ENCODE measurements at regions not wholly inside any gene's neighbourhood (a gene's known extent, or its start where the extent isn't known, plus 50 kb on each side); places are given as distances from the start of the nearest gene placed in this dataset.

DNA sequence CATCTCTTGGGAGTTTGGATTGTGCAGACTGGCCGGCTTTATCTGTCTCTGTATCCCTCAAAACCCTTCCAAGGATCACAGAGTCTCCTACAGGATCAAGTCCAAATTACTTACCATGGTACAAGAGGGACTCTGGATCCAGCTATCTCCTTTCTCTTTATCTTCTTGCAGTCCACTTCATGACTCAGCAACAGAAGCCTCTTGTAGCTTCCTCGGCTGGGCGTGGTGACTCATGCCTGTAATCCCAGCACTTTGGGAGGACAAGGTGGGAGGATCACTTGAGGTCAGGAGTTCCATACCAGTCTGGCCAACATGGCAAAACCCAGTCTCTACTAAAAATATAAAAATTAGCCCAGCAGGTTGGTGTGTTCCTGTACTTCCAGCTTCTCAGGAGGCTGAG lies 189.7 kb downstream of the BCAT1 start:
- Mint-ChIP-seq H3K9me3 (no peaks in the 10 kb centered on the region), H3K36me3 (ENCODE audit: low read depth) (no peaks in the 10 kb centered on the region), H3K27ac (no peak overlapping the region), H3K4me3 (ENCODE audit: low read depth) (no peak overlapping the region), H3K4me1 (ENCODE audit: low read depth) (peaks cover 3% of the 10 kb centered on the region), H3K27me3 (ENCODE audit: low read depth) (peaks cover 1% of the 10 kb centered on the region)
- DNase-seq (ENCODE audit: low spot score): no peak
- intact Hi-C loops (cut with micrococcal nuclease): no loop called here

- H3K27me3 Mint-ChIP-seq (ENCODE audit: low read depth): peaks cover 1% of the 10 kb centered on the region
- no peak overlapping the region for H3K27ac Mint-ChIP-seq
- no peaks in the 10 kb centered on the region for H3K36me3 Mint-ChIP-seq (ENCODE audit: low read depth)
- no peaks in the 10 kb centered on the region for H3K9me3 Mint-ChIP-seq
- H3K4me1 Mint-ChIP-seq (ENCODE audit: low read depth): peaks cover 4% of the 10 kb centered on the region
- H3K4me3 Mint-ChIP-seq (ENCODE audit: low read depth): no peak overlapping the region
- intact Hi-C loops (cut with micrococcal nuclease): no loop called here
- DNase-seq (ENCODE audit: low spot score): no peak
Measured at GRCh38 chr12:24756479-24757024, 192.3 kb downstream of the BCAT1 start.

DNA sequence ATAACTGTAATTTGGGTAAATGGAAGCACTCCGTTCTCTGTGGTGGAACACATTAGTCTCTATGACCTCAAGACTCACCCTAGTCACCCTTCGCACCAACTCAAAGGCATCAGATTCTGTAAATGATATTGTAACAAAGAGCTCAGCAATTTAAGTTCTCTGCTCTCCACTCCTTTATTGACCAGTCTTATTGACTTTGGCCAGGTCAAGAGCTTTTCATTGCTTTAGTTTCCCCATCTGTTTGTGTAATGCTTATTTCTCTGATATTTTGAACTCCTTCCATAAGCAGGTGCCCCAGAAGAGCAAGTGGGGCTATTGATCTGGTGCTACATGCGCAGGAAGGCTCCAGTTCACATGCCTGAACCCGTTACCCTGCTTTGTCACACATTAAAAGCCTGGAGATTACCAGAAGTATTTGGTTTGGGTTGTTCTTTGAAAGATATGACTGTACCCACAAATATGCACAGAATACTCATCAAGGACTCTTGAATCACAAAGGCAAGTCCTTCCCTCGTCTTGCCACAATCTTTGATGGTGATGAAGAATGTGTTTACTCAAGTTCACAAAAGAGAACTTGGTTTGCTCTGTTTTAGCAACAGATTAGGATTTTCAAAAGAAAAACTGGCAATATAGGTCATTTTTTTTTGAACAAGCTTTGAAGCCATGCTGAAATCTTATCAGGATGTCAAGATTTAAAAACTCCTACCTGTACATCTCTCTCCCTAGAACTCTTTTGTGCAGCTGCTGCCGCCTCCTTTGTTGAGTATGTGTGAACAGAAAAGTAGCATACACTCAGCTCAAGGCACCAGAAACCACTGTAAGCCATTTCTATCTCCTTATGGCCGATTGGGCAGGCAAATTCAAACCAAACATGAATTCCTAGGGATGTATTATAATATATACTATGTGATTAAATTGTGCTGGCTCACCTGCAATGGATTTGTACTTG lies 193.9 kb downstream of the BCAT1 start:
- H3K27ac Mint-ChIP-seq: no peak overlapping the region
- peaks cover 1% of the 10 kb centered on the region for H3K27me3 Mint-ChIP-seq (ENCODE audit: low read depth)
- H3K36me3 Mint-ChIP-seq (ENCODE audit: low read depth): no peaks in the 10 kb centered on the region
- no peaks in the 10 kb centered on the region for H3K9me3 Mint-ChIP-seq
- H3K4me1 Mint-ChIP-seq (ENCODE audit: low read depth): peaks cover 4% of the 10 kb centered on the region
- no peak for DNase-seq (ENCODE audit: low spot score)
- no peak overlapping the region for H3K4me3 Mint-ChIP-seq (ENCODE audit: low read depth)
- intact Hi-C loops (cut with micrococcal nuclease): no loop called here

GRCh38 chr12:24752763-24753462 lies 196.0 kb downstream of the BCAT1 start:
- no peak overlapping the region for H3K4me3 Mint-ChIP-seq (ENCODE audit: low read depth)
- intact Hi-C loops (cut with micrococcal nuclease): no loop called here
- H3K27me3 Mint-ChIP-seq (ENCODE audit: low read depth): peaks cover 1% of the 10 kb centered on the region
- H3K9me3 Mint-ChIP-seq: no peaks in the 10 kb centered on the region
- no peak for DNase-seq (ENCODE audit: low spot score)
- no peaks in the 10 kb centered on the region for H3K36me3 Mint-ChIP-seq (ENCODE audit: low read depth)
- no peak overlapping the region for H3K27ac Mint-ChIP-seq
- H3K4me1 Mint-ChIP-seq (ENCODE audit: low read depth): peaks cover 4% of the 10 kb centered on the region

- intact Hi-C loops (cut with micrococcal nuclease): no loop called here
- Mint-ChIP-seq H3K4me3 (ENCODE audit: low read depth) (no peak overlapping the region), H3K27ac (no peak overlapping the region), H3K4me1 (ENCODE audit: low read depth) (peaks cover 4% of the 10 kb centered on the region), H3K27me3 (ENCODE audit: low read depth) (peaks cover 3% of the 10 kb centered on the region), H3K36me3 (ENCODE audit: low read depth) (no peaks in the 10 kb centered on the region), H3K9me3 (no peaks in the 10 kb centered on the region)
- no peak for DNase-seq (ENCODE audit: low spot score)
Measured at GRCh38 chr12:24751181-24751580, 197.7 kb downstream of the BCAT1 start.

DNA sequence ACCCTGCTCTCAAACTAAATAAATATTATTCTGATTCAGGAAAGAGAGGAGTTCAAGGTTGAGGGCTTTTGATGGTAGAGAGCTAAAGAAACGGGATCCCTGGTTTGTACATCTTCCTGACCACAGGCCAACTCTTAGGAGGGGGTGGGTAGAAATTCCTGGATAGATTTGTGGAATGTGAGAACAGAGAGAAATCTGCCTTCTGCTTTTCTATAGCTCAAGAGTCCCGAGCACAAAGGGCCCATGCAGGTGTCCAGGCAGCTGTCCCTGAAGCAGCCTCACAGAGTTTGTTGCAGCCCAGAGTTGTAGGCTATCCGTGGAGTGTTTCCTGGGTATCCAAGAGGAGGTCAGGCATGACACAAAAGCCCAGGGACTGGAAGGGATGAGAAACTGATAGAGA lies 198.6 kb downstream of the BCAT1 start:
- Mint-ChIP-seq H3K4me3 (ENCODE audit: low read depth) (no peak overlapping the region), H3K36me3 (ENCODE audit: low read depth) (no peaks in the 10 kb centered on the region), H3K27ac (no peak overlapping the region), H3K4me1 (ENCODE audit: low read depth) (peaks cover 4% of the 10 kb centered on the region), H3K9me3 (no peaks in the 10 kb centered on the region), H3K27me3 (ENCODE audit: low read depth) (peaks cover 4% of the 10 kb centered on the region)
- DNase-seq (ENCODE audit: low spot score): no peak
- intact Hi-C loops (cut with micrococcal nuclease): no loop called here

- peaks cover 4% of the 10 kb centered on the region for H3K27me3 Mint-ChIP-seq (ENCODE audit: low read depth)
- no peaks in the 10 kb centered on the region for H3K9me3 Mint-ChIP-seq
- intact Hi-C loops (cut with micrococcal nuclease): no loop called here
- peaks cover 1% of the 10 kb centered on the region for H3K4me1 Mint-ChIP-seq (ENCODE audit: low read depth)
- H3K4me3 Mint-ChIP-seq (ENCODE audit: low read depth): no peak overlapping the region
- no peak overlapping the region for H3K27ac Mint-ChIP-seq
- DNase-seq (ENCODE audit: low spot score): no peak
- H3K36me3 Mint-ChIP-seq (ENCODE audit: low read depth): no peaks in the 10 kb centered on the region
Measured at GRCh38 chr12:24749171-24749570, 199.7 kb downstream of the BCAT1 start.

DNA sequence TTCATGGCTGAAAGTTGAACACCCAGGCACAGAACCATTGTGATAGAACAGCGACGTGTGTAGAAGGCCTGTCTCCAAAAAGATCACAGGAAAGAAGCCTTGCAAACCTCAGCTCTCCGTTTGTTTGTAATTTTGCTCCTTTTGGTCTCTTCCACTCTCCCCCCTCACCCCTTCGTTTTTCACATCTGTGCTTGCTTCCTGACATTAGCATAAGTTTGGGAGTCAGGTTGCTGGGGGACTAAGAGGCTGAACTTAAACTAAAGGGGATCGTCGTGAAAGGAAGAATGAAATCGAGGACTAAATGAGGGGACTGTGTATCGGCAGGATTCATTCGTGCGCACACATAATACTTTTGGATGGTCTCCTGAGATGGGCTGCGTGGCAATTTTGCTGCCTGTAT lies 200.6 kb downstream of the BCAT1 start:
- no peak for DNase-seq (ENCODE audit: low spot score)
- Mint-ChIP-seq H3K36me3 (ENCODE audit: low read depth) (no peaks in the 10 kb centered on the region), H3K4me3 (ENCODE audit: low read depth) (no peak overlapping the region), H3K9me3 (no peaks in the 10 kb centered on the region), H3K27ac (no peak overlapping the region), H3K27me3 (ENCODE audit: low read depth) (peaks cover 4% of the 10 kb centered on the region), H3K4me1 (ENCODE audit: low read depth) (peaks cover 1% of the 10 kb centered on the region)
- intact Hi-C loops (cut with micrococcal nuclease): no loop called here

GRCh38 chr12:24746864-24747263 lies 202.0 kb downstream of the BCAT1 start:
- Mint-ChIP-seq H3K27me3 (ENCODE audit: low read depth) (peaks cover 4% of the 10 kb centered on the region), H3K27ac (no peak overlapping the region), H3K4me3 (ENCODE audit: low read depth) (no peak overlapping the region), H3K9me3 (no peaks in the 10 kb centered on the region), H3K4me1 (ENCODE audit: low read depth) (peaks cover 5% of the 10 kb centered on the region), H3K36me3 (ENCODE audit: low read depth) (no peaks in the 10 kb centered on the region)
- no peak for DNase-seq (ENCODE audit: low spot score)
- intact Hi-C loops (cut with micrococcal nuclease): no loop called here

DNA sequence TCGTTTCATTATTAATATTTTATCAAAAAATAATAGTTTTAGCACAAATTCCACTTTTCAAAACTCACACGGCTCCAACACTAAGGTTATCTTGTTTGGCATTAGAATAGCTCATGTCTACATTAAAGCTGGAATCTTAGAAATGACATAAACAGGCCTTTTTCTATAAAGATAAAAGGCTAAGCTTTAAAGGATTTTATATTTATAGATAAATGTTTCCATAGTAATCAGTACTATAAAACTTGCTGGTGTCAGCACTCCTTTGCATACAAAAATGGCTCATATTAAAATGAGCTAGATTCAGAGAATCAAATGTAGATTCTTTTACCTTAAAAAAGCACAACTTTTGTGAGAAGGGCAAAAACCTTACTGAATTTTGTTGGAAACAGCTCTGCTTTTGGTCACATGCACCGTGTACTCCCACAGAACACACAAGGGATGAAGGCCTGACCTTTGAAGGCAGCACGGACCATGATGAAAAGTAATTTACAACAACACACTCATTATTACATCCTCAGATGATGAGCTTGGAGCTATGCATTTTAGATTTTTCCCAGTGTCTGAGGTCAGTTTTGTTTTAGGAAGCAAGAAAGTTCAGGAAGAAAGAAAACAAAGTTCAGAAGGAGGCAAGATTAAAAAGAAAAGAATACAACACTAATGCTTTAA lies 202.8 kb downstream of the BCAT1 start:
- Mint-ChIP-seq H3K27me3 (ENCODE audit: low read depth) (peaks cover 4% of the 10 kb centered on the region), H3K4me1 (ENCODE audit: low read depth) (peaks cover 4% of the 10 kb centered on the region), H3K4me3 (ENCODE audit: low read depth) (no peak overlapping the region), H3K27ac (no peak overlapping the region), H3K36me3 (ENCODE audit: low read depth) (no peaks in the 10 kb centered on the region), H3K9me3 (no peaks in the 10 kb centered on the region)
- no peak for DNase-seq (ENCODE audit: low spot score)
- intact Hi-C loops (cut with micrococcal nuclease): no loop called here

GRCh38 chr12:24743941-24744793 lies 204.7 kb downstream of the BCAT1 start:
- H3K9me3 Mint-ChIP-seq: no peaks in the 10 kb centered on the region
- intact Hi-C loops (cut with micrococcal nuclease): no loop called here
- H3K4me1 Mint-ChIP-seq (ENCODE audit: low read depth): peaks cover 6% of the 10 kb centered on the region
- peaks cover 4% of the 10 kb centered on the region for H3K27me3 Mint-ChIP-seq (ENCODE audit: low read depth)
- H3K4me3 Mint-ChIP-seq (ENCODE audit: low read depth): no peak overlapping the region
- no peak for DNase-seq (ENCODE audit: low spot score)
- no peaks in the 10 kb centered on the region for H3K36me3 Mint-ChIP-seq (ENCODE audit: low read depth)
- no peak overlapping the region for H3K27ac Mint-ChIP-seq

- Mint-ChIP-seq H3K27ac (no peak overlapping the region), H3K27me3 (ENCODE audit: low read depth) (peaks cover 4% of the 10 kb centered on the region), H3K4me3 (ENCODE audit: low read depth) (no peak overlapping the region), H3K9me3 (no peaks in the 10 kb centered on the region), H3K4me1 (ENCODE audit: low read depth) (peaks cover 6% of the 10 kb centered on the region), H3K36me3 (ENCODE audit: low read depth) (no peaks in the 10 kb centered on the region)
- no peak for DNase-seq (ENCODE audit: low spot score)
- intact Hi-C loops (cut with micrococcal nuclease): no loop called here
Measured at GRCh38 chr12:24742378-24742777, 206.5 kb downstream of the BCAT1 start.

Data from activated T-helper 2 cell treated with anti-CD3 and anti-CD28 coated beads, Interferon-gamma antibody, Interleukin-2, Interleukin-4, amounts not matched to agents 10 μg/mL and 5 μg/mL and 100 μg/mL, durations not matched to agents 14 hours and 24 hours and 36 hours (primary cell).